IMR-90 (cell line): ENCODE measurements at regions not wholly inside any gene's neighbourhood (a gene's known extent, or its start where the extent isn't known, plus 50 kb on each side); places are given as distances from the start of the nearest gene placed in this dataset.

ENCODE experiments used
- CHD1 ChIP-seq: IDR thresholded peaks from 2 replicates; pipeline ENCODE4 v1.6.1; 2012; ENCODE audit warnings: low read depth, low read length, improper control_type of control experiment
- ELK1 ChIP-seq: fragments of 150-350 bp; IDR thresholded peaks from 2 replicates; pipeline ENCODE4 v1.6.1; 2016; ENCODE audit warnings: low read depth, mild to moderate bottlenecking, low read length, moderate library complexity, borderline replicate concordance
- FOS ChIP-seq: fragments of 150-350 bp; IDR thresholded peaks from 2 replicates; pipeline ENCODE4 v1.6.1; 2016; ENCODE audit warnings: low read depth, low read length
- MAFK ChIP-seq: IDR thresholded peaks from 2 replicates; pipeline ENCODE4 v1.6.1; 2012; ENCODE audit warnings: low read depth, low read length, improper control_type of control experiment
- MAZ ChIP-seq: IDR thresholded peaks from 2 replicates; pipeline ENCODE4 v1.6.1; 2012; ENCODE audit warnings: low read depth, mild to moderate bottlenecking, low read length, improper control_type of control experiment, moderate library complexity, borderline replicate concordance
- MXI1 ChIP-seq: IDR thresholded peaks from 2 replicates; pipeline ENCODE4 v1.6.1; 2012; ENCODE audit warnings: low read depth, mild to moderate bottlenecking, low read length, moderate library complexity, borderline replicate concordance
- NFE2L2 ChIP-seq: fragments of 150-350 bp; IDR thresholded peaks from 2 replicates; pipeline ENCODE4 v1.6.1; 2016; ENCODE audit warnings: low read depth, mild to moderate bottlenecking, low read length
- POLR2A ChIP-seq: IDR thresholded peaks from 2 replicates; pipeline ENCODE4 v1.6.1; 2012; ENCODE audit warnings: mild to moderate bottlenecking, low read depth, low read length
- RAD21 ChIP-seq: IDR thresholded peaks from 2 replicates; pipeline ENCODE4 v1.6.1; 2012; ENCODE audit warnings: low read length, improper control_type of control experiment
- RCOR1 ChIP-seq: IDR thresholded peaks from 2 replicates; pipeline ENCODE4 v1.6.1; 2012; ENCODE audit warnings: mild to moderate bottlenecking, low read length, improper control_type of control experiment; ENCODE audit not compliant: insufficient replicate concordance
- RFX5 ChIP-seq: IDR thresholded peaks from 2 replicates; pipeline ENCODE4 v1.8.0; 2012; ENCODE audit warnings: low read depth, mild to moderate bottlenecking, low read length, moderate library complexity
- SMC3 ChIP-seq: fragments of 150-350 bp; IDR thresholded peaks from 2 replicates; pipeline ENCODE4 v1.6.1; 2016; ENCODE audit warnings: low read depth, mild to moderate bottlenecking, antibody characterized with exemption, low read length, moderate library complexity
- TF ChIP-seq, protein P1 (sequence below): conservative IDR thresholded peaks from 2 replicates; pipeline ENCODE4 v1.5.1; 2012; ENCODE audit warnings: mild to moderate bottlenecking, low read depth, low read length, improper control_type of control experiment
- TF ChIP-seq, protein P2 (sequence below): fragments of 150-350 bp; IDR thresholded peaks from 2 replicates; pipeline ENCODE4 v1.6.1; 2017; ENCODE audit warnings: mild to moderate bottlenecking, antibody characterized with exemption, low read length, low read depth

GRCh38 chr10:121041499-121041898 lies 190.3 kb downstream of the WDR11 start:
- TF ChIP-seq MAZ (no peak), RCOR1 (no peak), RFX5 (no peak), ELK1 (no peak), MXI1 (no peak), RAD21 (no peak), POLR2A (no peak), NFE2L2 (no peak), CHD1 (no peak), MAFK (no peak), SMC3 (no peak), FOS (no peak)
- TF ChIP-seq, protein P1, sequence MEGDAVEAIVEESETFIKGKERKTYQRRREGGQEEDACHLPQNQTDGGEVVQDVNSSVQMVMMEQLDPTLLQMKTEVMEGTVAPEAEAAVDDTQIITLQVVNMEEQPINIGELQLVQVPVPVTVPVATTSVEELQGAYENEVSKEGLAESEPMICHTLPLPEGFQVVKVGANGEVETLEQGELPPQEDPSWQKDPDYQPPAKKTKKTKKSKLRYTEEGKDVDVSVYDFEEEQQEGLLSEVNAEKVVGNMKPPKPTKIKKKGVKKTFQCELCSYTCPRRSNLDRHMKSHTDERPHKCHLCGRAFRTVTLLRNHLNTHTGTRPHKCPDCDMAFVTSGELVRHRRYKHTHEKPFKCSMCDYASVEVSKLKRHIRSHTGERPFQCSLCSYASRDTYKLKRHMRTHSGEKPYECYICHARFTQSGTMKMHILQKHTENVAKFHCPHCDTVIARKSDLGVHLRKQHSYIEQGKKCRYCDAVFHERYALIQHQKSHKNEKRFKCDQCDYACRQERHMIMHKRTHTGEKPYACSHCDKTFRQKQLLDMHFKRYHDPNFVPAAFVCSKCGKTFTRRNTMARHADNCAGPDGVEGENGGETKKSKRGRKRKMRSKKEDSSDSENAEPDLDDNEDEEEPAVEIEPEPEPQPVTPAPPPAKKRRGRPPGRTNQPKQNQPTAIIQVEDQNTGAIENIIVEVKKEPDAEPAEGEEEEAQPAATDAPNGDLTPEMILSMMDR = no peak
- TF ChIP-seq, protein P2, sequence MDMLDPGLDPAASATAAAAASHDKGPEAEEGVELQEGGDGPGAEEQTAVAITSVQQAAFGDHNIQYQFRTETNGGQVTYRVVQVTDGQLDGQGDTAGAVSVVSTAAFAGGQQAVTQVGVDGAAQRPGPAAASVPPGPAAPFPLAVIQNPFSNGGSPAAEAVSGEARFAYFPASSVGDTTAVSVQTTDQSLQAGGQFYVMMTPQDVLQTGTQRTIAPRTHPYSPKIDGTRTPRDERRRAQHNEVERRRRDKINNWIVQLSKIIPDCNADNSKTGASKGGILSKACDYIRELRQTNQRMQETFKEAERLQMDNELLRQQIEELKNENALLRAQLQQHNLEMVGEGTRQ = no peak
